Nephron progenitor cell (in vitro differentiated cells): ENCODE measurements at regions not wholly inside any gene's neighbourhood (a gene's known extent, or its start where the extent isn't known, plus 50 kb on each side); places are given as distances from the start of the nearest gene placed in this dataset.
A peak's percentile ranks its signal among the peaks of the same experiment; 100 is the strongest.

Experiments
- DNase-seq: peaks from one replicate; pipeline ENCODE4 v3.0.0; 2021
- H3K27ac Mint-ChIP-seq: 2 replicates; pipeline ENCODE4 v1.8.0; 2021; ENCODE audit warnings: mild to moderate bottlenecking, moderate library complexity, mixed read lengths
- H3K27me3 Mint-ChIP-seq: 2 replicates; pipeline ENCODE4 v1.8.0; 2021; ENCODE audit warnings: mild to moderate bottlenecking, low read depth, mixed read lengths; ENCODE audit not compliant: poor library complexity
- H3K36me3 Mint-ChIP-seq: 2 replicates; pipeline ENCODE4 v1.8.0; 2021; ENCODE audit warnings: low read depth, mixed read lengths
- H3K4me1 Mint-ChIP-seq: 2 replicates; pipeline ENCODE4 v1.8.0; 2021; ENCODE audit warnings: mixed read lengths
- H3K4me3 Mint-ChIP-seq: 2 replicates; pipeline ENCODE4 v1.8.0; 2021; ENCODE audit warnings: mild to moderate bottlenecking, moderate library complexity, mixed read lengths
- H3K9me3 Mint-ChIP-seq: 2 replicates; pipeline ENCODE4 v1.8.0; 2021; ENCODE audit warnings: mild to moderate bottlenecking, moderate library complexity, mixed read lengths
- TF ChIP-seq, protein P1 (sequence below): fragments of 200-600 bp; sonication (generic); IDR thresholded peaks from 2 replicates; pipeline ENCODE4 v1.5.0; 2021; ENCODE audit warnings: antibody characterized with exemption

DNA sequence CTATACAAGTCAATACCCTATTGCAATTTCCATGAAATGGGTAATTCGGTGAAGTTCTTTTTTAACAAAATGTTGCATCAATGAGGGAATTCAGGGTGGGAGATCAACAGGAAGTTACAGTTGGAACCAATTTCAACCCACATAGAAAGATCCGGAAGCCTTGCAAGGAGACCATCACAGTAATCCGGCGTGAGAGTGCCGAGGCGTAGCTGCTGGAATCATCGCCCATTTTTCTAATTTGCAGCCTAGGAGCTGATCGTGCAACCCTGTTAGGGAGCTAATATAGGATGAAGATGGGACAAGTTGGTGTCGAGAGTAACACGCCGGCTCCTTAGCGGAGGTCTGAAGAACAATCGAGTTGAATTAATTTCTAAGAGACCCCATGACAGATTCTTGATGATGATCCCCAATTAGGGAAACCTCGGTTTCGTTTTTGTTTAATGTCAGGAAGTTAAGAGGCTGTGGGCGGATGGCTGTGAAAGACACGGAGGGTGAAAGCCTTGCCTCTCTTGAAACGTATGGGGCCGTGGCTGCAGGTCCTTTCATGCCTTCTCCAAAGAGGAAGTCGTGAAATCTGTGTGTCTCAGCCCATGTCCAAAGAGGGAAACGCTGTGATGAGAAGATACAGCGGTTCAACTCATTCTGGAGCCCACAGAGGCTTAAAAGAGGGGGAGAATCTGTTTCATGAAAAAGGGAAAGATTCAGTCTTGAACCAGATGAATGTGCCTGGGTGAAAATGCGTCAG is 51.2 kb upstream of the CARD11 start:
- DNase-seq, result no peak
- H3K9me3 Mint-ChIP-seq, result peaks cover 31% of the 10 kb centered on the region
- no peak overlapping the region for H3K4me3 Mint-ChIP-seq
- peaks cover 9% of the 10 kb centered on the region for H3K4me1 Mint-ChIP-seq
- TF ChIP-seq, protein P1, sequence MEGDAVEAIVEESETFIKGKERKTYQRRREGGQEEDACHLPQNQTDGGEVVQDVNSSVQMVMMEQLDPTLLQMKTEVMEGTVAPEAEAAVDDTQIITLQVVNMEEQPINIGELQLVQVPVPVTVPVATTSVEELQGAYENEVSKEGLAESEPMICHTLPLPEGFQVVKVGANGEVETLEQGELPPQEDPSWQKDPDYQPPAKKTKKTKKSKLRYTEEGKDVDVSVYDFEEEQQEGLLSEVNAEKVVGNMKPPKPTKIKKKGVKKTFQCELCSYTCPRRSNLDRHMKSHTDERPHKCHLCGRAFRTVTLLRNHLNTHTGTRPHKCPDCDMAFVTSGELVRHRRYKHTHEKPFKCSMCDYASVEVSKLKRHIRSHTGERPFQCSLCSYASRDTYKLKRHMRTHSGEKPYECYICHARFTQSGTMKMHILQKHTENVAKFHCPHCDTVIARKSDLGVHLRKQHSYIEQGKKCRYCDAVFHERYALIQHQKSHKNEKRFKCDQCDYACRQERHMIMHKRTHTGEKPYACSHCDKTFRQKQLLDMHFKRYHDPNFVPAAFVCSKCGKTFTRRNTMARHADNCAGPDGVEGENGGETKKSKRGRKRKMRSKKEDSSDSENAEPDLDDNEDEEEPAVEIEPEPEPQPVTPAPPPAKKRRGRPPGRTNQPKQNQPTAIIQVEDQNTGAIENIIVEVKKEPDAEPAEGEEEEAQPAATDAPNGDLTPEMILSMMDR, result no peak
- H3K36me3 Mint-ChIP-seq, result no peaks in the 10 kb centered on the region
- peaks cover 15% of the 10 kb centered on the region for H3K27me3 Mint-ChIP-seq
- H3K27ac Mint-ChIP-seq, result no peak overlapping the region

DNA sequence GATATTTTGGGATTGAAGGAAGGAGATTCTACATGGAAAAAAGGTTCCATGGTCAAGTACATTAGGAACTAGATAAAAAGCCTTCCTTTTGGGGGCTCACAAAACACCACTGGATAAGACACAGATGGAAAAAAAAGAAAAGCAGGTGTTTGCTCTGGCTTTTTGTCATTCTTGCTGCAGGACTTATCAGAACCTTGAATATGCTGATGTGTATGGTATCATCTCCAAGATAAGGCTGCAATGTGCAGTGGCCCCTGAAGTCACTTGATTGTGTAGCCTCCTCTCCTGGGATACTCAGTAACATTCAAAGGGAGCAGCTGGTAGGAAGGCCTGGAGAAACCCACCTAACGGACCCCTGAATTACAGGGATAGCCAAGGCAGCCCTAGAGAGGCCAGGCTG is 54.1 kb upstream of the CARD11 start:
- Mint-ChIP-seq H3K36me3 (no peaks in the 10 kb centered on the region), H3K4me1 (no peaks in the 10 kb centered on the region), H3K27me3 (peaks cover 10% of the 10 kb centered on the region), H3K27ac (no peak overlapping the region), H3K4me3 (no peak overlapping the region), H3K9me3 (peaks cover 31% of the 10 kb centered on the region)
- TF ChIP-seq, protein P1, result no peak
- DNase-seq, result no peak

DNA sequence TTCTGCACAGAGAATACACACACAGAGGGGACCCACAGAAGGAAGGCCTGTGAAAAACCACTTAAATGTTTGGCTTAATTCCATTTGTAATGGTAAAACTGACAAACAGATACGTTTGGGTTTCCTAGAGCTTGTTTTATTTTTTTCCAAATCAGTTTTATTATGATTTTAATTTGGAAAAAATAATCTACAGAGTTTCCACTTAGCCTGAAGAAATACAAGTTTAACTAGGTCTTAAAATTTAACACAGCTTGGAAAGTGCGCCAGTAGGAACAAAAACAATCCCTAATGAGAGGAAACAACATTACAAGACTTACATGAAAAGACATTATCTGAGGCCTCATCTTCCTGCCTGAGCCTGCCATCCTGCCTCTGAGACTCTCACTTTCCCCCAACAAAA is 58.5 kb upstream of the CARD11 start:
- Mint-ChIP-seq H3K4me3 (no peak overlapping the region), H3K27ac (peak overlapping the region; percentile 51), H3K4me1 (no peaks in the 10 kb centered on the region), H3K36me3 (no peaks in the 10 kb centered on the region), H3K9me3 (peaks cover 9% of the 10 kb centered on the region), H3K27me3 (peaks cover 6% of the 10 kb centered on the region)
- DNase-seq, result no peak
- TF ChIP-seq, protein P1, result no peak

DNA sequence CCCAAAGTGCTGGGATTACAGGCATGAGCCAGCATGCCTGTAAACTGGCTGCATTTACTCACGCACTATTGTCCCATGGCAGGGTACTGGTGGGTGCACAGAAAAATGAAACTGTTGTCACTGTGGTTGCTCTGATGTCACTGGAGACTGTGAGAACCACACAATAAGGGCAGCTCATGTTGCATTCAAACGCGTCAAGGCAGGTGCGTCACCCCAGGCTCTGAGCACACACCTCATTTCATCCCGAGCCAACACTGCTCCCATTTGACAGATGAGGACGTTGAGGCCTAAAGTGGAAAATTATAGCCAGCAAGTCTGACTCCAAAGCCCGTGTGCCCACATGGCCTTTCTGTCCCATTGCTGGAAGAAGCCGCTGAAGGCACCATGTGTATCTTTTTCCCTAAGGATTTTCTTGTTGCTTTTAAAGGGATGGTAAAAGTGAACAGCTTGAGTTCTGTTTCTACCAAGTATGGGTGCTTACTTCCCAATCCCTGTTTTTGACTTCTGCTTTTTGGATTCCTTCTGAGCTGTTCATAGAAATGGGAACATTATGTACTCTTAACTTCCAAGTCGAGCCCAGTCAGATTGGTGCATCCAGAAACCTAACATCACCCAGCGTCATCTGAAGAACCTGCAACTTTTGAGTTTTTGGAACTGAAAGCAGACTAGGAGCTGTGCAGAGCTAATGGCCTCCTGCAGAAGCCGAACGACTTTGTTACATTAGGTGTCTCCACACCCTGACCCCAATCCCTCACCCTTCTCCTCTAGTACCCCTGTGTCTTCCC is 60.1 kb upstream of the CARD11 start:
- DNase-seq, result no peak
- Mint-ChIP-seq H3K4me3 (no peak overlapping the region), H3K4me1 (peaks cover 4% of the 10 kb centered on the region), H3K27me3 (peaks cover 3% of the 10 kb centered on the region), H3K36me3 (no peaks in the 10 kb centered on the region), H3K27ac (no peak overlapping the region), H3K9me3 (peaks cover 14% of the 10 kb centered on the region)
- TF ChIP-seq, protein P1, result no peak

DNA sequence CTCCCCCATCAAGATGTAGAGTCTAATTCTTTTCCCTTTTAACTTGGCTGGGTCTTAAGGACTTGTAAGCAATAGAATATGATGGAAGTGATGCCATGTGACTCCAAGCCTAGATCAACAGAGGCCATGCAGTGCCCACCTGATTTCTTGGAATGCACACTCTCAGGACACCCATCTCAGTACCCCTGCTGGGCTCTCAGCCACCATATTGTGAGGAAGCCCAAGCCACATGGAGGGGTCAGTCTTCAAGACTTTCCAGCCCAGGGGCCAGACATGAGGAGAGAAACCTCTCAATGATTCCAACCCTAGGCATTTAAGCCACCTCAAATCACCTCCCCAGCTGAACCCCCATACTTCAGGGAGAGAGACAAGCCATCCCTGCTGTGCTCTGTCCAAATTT is 62.2 kb upstream of the CARD11 start:
- Mint-ChIP-seq H3K27me3 (peaks cover 9% of the 10 kb centered on the region), H3K9me3 (peaks cover 22% of the 10 kb centered on the region), H3K27ac (no peak overlapping the region), H3K4me3 (no peak overlapping the region), H3K4me1 (peaks cover 4% of the 10 kb centered on the region), H3K36me3 (no peaks in the 10 kb centered on the region)
- TF ChIP-seq, protein P1, result no peak
- no peak for DNase-seq
